ENCODE measurements at regions not wholly inside any gene's neighbourhood (a gene's known extent, or its start where the extent isn't known, plus 50 kb on each side); places are given as distances from the start of the nearest gene placed in this dataset.

- no peaks in the 10 kb centered on the region for H3K9me3 ChIP-seq (replicated peaks; ENCODE audit: insufficient read depth, low read length)
- no peaks in the 10 kb centered on the region for H3F3A ChIP-seq (ENCODE audit: insufficient read depth, low read length)
- no peaks in the 10 kb centered on the region for H3K27me3 ChIP-seq (replicated peaks; ENCODE audit: insufficient read depth, low read length)
- H4K20me1 ChIP-seq (ENCODE audit: insufficient read depth, low read length), result no peaks in the 10 kb centered on the region
- H3K4me2 ChIP-seq (ENCODE audit: low read depth, low read length), result peak overlapping the region; percentile 30
- H3K4me3 ChIP-seq (ENCODE audit: low read length), result no peak overlapping the region
- no peaks in the 10 kb centered on the region for H3K36me3 ChIP-seq (replicated peaks; ENCODE audit: insufficient read depth, low read length)
- TF ChIP-seq CTCF (IDR thresholded peaks at IDR 0.05; ENCODE audit: low read length) (no peak), EZH2phosphoT487 (IDR thresholded peaks at IDR 0.05; ENCODE audit: low read length) (no peak), EZH2 (optimal IDR thresholded peaks at IDR 0.05; ENCODE audit: low read depth, low read length) (no peak)
- H2AFZ ChIP-seq (ENCODE audit: low read length), result peak overlapping the region; percentile 75
- DNase-seq, result peak; percentile 23
- H3K9me2 ChIP-seq (replicated peaks; ENCODE audit: insufficient read depth, low read length), result no peaks in the 10 kb centered on the region
- no peak overlapping the region for H3K27ac ChIP-seq (ENCODE audit: low read length)
- no peaks in the 10 kb centered on the region for H3K4me1 ChIP-seq (ENCODE audit: low read length)
- no peaks in the 10 kb centered on the region for H3K79me2 ChIP-seq (ENCODE audit: low read length)
- H3K9ac ChIP-seq (ENCODE audit: low read length), result no peak overlapping the region
Observed at GRCh38 chr13:68551701-68552522, 1321.8 kb upstream of the PCDH9 start.

GRCh38 chr13:68550330-68550729 lies 1320.2 kb upstream of the PCDH9 start:
- TF ChIP-seq CTCF (IDR thresholded peaks at IDR 0.05; ENCODE audit: low read length) (no peak), EZH2phosphoT487 (IDR thresholded peaks at IDR 0.05; ENCODE audit: low read length) (no peak), EZH2 (optimal IDR thresholded peaks at IDR 0.05; ENCODE audit: low read depth, low read length) (no peak)
- Histone ChIP-seq H4K20me1 (ENCODE audit: insufficient read depth, low read length) (no peaks in the 10 kb centered on the region), H3K9me2 (replicated peaks; ENCODE audit: insufficient read depth, low read length) (no peaks in the 10 kb centered on the region)

GRCh38 chr13:68540244-68540643 lies 1310.1 kb upstream of the PCDH9 start:
- H3K36me3 ChIP-seq (replicated peaks; ENCODE audit: insufficient read depth, low read length), result no peaks in the 10 kb centered on the region
- no peak overlapping the region for H3K27ac ChIP-seq (ENCODE audit: low read length)
- H3K4me2 ChIP-seq (ENCODE audit: low read depth, low read length), result no peak overlapping the region
- no peak for TF ChIP-seq EZH2 (optimal IDR thresholded peaks at IDR 0.05; ENCODE audit: low read depth, low read length)
- no peak for TF ChIP-seq EZH2phosphoT487 (IDR thresholded peaks at IDR 0.05; ENCODE audit: low read length)
- no peak for TF ChIP-seq CTCF (IDR thresholded peaks at IDR 0.05; ENCODE audit: low read length)
- no peaks in the 10 kb centered on the region for H3K27me3 ChIP-seq (replicated peaks; ENCODE audit: insufficient read depth, low read length)
- no peaks in the 10 kb centered on the region for H3K79me2 ChIP-seq (ENCODE audit: low read length)
- no peaks in the 10 kb centered on the region for H3K9me3 ChIP-seq (replicated peaks; ENCODE audit: insufficient read depth, low read length)
- no peaks in the 10 kb centered on the region for H3F3A ChIP-seq (ENCODE audit: insufficient read depth, low read length)
- no peak overlapping the region for H3K4me3 ChIP-seq (ENCODE audit: low read length)
- H3K9me2 ChIP-seq (replicated peaks; ENCODE audit: insufficient read depth, low read length), result no peaks in the 10 kb centered on the region
- H4K20me1 ChIP-seq (ENCODE audit: insufficient read depth, low read length), result no peaks in the 10 kb centered on the region
- H2AFZ ChIP-seq (ENCODE audit: low read length), result no peak overlapping the region
- H3K4me1 ChIP-seq (ENCODE audit: low read length), result no peaks in the 10 kb centered on the region
- DNase-seq, result no peak
- H3K9ac ChIP-seq (ENCODE audit: low read length), result no peak overlapping the region

More at GRCh38 chr13:68550330-68550729, 1320.2 kb upstream of the PCDH9 start:
- no peak overlapping the region for H3K27ac ChIP-seq (ENCODE audit: low read length)
- no peaks in the 10 kb centered on the region for H3K27me3 ChIP-seq (replicated peaks; ENCODE audit: insufficient read depth, low read length)
- H3K4me3 ChIP-seq (ENCODE audit: low read length), result no peak overlapping the region
- H3K9ac ChIP-seq (ENCODE audit: low read length), result no peak overlapping the region
- no peaks in the 10 kb centered on the region for H3K79me2 ChIP-seq (ENCODE audit: low read length)
- no peaks in the 10 kb centered on the region for H3K4me1 ChIP-seq (ENCODE audit: low read length)
- no peaks in the 10 kb centered on the region for H3K36me3 ChIP-seq (replicated peaks; ENCODE audit: insufficient read depth, low read length)
- H2AFZ ChIP-seq (ENCODE audit: low read length), result no peak overlapping the region
- no peaks in the 10 kb centered on the region for H3K9me3 ChIP-seq (replicated peaks; ENCODE audit: insufficient read depth, low read length)
- no peaks in the 10 kb centered on the region for H3F3A ChIP-seq (ENCODE audit: insufficient read depth, low read length)
- no peak for DNase-seq
- no peak overlapping the region for H3K4me2 ChIP-seq (ENCODE audit: low read depth, low read length)
